H1 (cell line): ENCODE measurements at regions not wholly inside any gene's neighbourhood (a gene's known extent, or its start where the extent isn't known, plus 50 kb on each side); places are given as distances from the start of the nearest gene placed in this dataset.

Experiments
- HDAC6 ChIP-seq: IDR thresholded peaks from one replicate; pipeline ENCODE4 v1.7.1; 2012; ENCODE audit warnings: low read depth, mild to moderate bottlenecking, inconsistent platforms, low read length, moderate library complexity
- POLR2A ChIP-seq, 2 experiments: IDR thresholded peaks; 1 replicate in 1 of 2; 2 replicates in 1 of 2; pipeline ENCODE4 v1.6.1; 2011; ENCODE audit warnings: low read depth in 2 of 2, low read length in 2 of 2, mild to moderate bottlenecking in 2 of 2; ENCODE audit errors: control extremely low read depth in 1 of 2
- SUZ12 ChIP-seq: fragments of 200-600 bp; sonication (generic); IDR thresholded peaks from 2 replicates; pipeline ENCODE4 v1.6.1; 2012; ENCODE audit warnings: mild to moderate bottlenecking, inconsistent platforms, low read length, moderate library complexity, mixed read lengths
- ZNF274 ChIP-seq: IDR thresholded peaks from 2 replicates; pipeline ENCODE4 v1.7.0; 2012; ENCODE audit warnings: low read length, borderline replicate concordance; ENCODE audit errors: extremely low read depth

GRCh38 chr2:182664212-182664611 is 51.8 kb upstream of the DNAJC10 start:
- TF ChIP-seq HDAC6 (no peak), SUZ12 (no peak), POLR2A (IDR thresholded peaks at IDR 0.05; ENCODE audit: control extremely low read depth in 1 of 2, low read depth in 2 of 2, low read length in 2 of 2) (no peak), ZNF274 (no peak)
